ENCODE measurements at regions not wholly inside any gene's neighbourhood (a gene's known extent, or its start where the extent isn't known, plus 50 kb on each side); places are given as distances from the start of the nearest gene placed in this dataset.

DNA sequence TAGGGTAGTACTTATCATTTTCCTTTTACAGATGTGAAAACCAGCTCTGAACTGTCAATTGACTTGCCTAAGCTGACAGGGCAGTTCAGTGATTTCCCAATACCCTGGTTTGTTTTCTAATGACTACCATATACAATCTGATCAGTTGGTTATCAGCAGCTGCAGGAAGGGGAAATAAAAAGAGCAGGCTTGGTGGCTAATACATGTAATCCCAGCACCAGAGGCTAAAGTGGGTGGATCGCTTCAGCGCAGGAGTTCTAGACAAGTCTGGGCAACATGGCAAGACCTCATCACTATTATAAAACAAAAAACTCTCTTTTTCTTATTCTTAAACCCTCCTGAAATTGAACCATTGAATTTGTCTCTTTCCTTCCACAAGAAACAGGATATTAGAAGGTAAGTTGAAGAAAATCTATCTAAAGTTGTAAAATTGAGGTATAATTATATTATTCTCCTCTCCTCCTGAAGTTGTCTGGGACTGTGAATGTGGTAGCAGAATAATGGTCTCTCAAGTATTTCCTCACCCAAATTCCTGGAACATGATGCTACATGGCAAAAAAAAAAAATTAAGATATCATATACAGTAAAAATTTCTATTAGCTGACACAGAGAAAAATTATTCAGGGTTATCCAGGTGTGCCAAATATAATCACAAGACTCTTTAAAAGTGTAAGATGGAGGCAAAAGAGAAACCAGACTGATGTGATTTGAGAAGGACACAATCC, 1441.6 kb downstream of the SUCLG1 start:
- H3K4me3 Mint-ChIP-seq, result no peak overlapping the region
- H3K4me1 Mint-ChIP-seq, result no peaks in the 10 kb centered on the region
- no peaks in the 10 kb centered on the region for H3K9me3 ChIP-seq (ENCODE audit: control insufficient read depth, low read length, poor library complexity, severe bottlenecking)
- no peaks in the 10 kb centered on the region for H3K27me3 Mint-ChIP-seq
- H3K36me3 Mint-ChIP-seq (ENCODE audit: low read depth), result no peaks in the 10 kb centered on the region
- ATAC-seq (no peak), DNase-seq (no peak)
- H3K27ac Mint-ChIP-seq, result no peak overlapping the region

DNA sequence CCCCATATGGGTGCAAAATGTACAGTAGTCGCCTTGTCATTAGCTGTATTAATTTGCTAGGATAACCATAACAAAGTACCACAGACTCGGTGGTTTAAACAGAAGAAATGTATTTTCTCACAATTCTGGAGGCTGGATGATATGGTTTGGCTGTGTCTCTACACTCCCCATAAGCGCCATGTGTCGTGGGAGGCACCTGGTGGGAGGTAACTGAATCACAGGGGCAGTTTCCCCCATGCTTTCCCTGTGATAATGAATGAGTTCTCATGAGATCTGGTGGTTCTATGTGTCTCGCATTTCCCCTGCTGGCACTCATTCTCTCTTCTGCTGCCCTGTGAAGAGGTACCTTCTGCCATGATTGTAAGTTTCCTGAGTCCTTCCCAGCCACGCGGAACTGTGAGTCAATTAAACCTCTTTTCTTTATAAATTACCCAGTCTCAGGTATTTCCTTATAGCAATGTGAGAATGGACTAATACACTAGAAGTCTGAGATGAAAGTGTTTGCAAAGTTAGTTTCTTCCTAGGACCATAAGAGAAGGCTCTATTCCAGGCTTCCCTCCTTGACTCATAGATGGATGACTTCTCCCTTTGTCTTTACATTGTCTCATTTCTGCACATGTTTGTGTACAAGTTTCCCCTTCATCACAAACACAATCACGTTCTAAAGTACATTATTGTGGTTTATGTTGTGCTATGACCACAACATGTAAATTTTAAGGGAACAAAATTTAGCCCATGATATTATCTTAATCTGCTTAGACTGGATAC, 1442.6 kb downstream of the SUCLG1 start:
- Mint-ChIP-seq H3K4me1 (no peaks in the 10 kb centered on the region), H3K4me3 (no peak overlapping the region), H3K36me3 (ENCODE audit: low read depth) (no peaks in the 10 kb centered on the region), H3K27ac (no peak overlapping the region), H3K27me3 (no peaks in the 10 kb centered on the region)
- DNase-seq, result no peak
- H3K9me3 ChIP-seq (ENCODE audit: control insufficient read depth, low read length, poor library complexity, severe bottlenecking), result no peaks in the 10 kb centered on the region
- no peak for ATAC-seq

DNA sequence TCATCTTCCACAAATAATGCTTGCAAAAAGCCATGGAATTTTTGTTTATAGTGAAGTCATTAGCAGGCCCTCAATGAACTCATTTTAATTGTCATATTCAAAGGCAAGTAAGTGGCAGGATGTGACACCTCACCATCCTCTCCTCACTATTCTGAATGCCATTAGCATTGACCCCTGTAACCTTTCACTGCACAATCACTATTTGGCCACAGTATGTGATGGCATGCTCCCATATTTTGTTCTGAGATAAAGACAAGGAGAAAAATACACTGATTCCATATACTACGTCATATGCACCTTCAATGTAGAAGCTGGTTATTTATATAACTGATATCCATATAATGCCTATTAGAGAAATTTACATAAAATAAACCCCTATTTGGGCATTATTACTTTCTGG, 1443.2 kb downstream of the SUCLG1 start:
- H3K4me3 Mint-ChIP-seq, result no peak overlapping the region
- H3K27ac Mint-ChIP-seq, result no peak overlapping the region
- DNase-seq (no peak), ATAC-seq (no peak)
- H3K36me3 Mint-ChIP-seq (ENCODE audit: low read depth), result no peaks in the 10 kb centered on the region
- H3K9me3 ChIP-seq (ENCODE audit: control insufficient read depth, low read length, poor library complexity, severe bottlenecking), result no peaks in the 10 kb centered on the region
- H3K27me3 Mint-ChIP-seq, result no peaks in the 10 kb centered on the region
- no peaks in the 10 kb centered on the region for H3K4me1 Mint-ChIP-seq

DNA sequence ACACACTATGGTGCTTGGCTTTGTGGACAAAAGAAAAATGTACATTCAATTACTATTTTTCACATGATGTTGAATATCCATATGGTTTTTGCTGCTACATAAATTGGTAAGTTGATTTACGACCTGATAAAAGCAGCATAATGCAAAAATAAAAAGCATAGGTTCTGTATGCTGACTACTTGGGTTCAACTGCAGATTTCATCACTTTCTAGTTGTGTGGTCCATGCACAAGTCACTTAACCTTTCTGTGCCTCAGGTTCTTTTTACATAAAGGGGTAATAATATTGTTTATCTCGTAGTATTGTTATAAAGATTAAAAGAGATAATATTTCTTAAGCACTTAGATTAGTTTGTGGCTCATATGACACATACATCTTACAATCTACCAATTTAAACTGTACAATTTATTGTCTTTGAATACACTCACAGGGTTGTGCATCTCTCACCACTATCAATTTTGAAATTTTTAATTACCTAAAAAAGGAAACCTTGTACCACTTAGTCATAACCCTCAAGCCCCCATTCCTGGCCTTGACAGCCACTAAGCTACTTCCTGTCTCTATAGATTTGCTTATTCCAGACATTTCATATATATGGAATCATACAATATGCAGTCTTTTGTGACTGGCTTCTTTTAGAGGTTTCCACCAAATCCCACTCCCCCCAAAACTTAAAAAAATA, 1443.9 kb downstream of the SUCLG1 start:
- ATAC-seq, result no peak
- no peak for DNase-seq
- no peaks in the 10 kb centered on the region for H3K9me3 ChIP-seq (ENCODE audit: control insufficient read depth, low read length, poor library complexity, severe bottlenecking)
- H3K4me1 Mint-ChIP-seq, result no peaks in the 10 kb centered on the region
- no peak overlapping the region for H3K4me3 Mint-ChIP-seq
- no peaks in the 10 kb centered on the region for H3K36me3 Mint-ChIP-seq (ENCODE audit: low read depth)
- H3K27ac Mint-ChIP-seq, result no peak overlapping the region
- no peaks in the 10 kb centered on the region for H3K27me3 Mint-ChIP-seq

DNA sequence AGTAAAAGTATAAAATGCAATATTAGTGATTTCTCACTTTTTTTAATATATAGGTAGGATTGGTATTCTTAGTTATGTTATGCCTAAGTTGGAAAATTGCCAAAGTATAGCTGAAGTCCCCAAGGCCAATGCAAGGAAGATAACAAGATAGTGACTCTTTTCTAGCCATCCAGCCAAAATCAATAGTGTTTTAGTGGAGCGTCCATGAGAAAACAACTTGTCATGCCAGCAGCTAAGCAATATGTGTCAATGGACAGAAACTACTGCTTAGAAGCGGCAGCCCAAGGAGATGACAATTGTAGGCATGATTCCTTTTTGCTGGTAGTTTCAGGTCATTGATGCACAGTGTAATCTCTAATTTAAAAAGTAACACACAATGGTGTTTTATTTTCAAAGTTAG, 1444.6 kb downstream of the SUCLG1 start:
- Mint-ChIP-seq H3K4me3 (no peak overlapping the region), H3K27ac (no peak overlapping the region), H3K4me1 (no peaks in the 10 kb centered on the region), H3K36me3 (ENCODE audit: low read depth) (no peaks in the 10 kb centered on the region), H3K27me3 (no peaks in the 10 kb centered on the region)
- H3K9me3 ChIP-seq (ENCODE audit: control insufficient read depth, low read length, poor library complexity, severe bottlenecking), result no peaks in the 10 kb centered on the region
- DNase-seq (no peak), ATAC-seq (no peak)

DNA sequence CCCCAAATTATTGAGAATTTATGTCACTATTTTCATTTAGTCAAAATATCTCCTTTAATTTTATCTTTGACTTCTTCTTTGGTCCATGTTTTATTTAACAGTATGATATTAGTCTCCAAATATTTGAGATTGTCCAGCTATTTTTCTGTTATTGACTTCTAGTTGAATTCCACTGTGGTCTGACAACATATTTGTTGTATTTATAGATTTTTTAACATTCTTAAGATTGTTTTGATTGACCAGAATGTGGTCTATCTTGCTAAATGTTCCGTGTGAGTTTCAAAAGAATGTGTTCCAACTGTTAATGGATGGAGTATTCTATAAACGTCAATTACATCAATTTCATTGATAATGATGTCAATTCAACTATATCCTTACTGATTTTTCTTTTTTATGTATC, 1452.1 kb downstream of the SUCLG1 start:
- DNase-seq (no peak), ATAC-seq (no peak)
- no peaks in the 10 kb centered on the region for H3K4me1 Mint-ChIP-seq

DNA sequence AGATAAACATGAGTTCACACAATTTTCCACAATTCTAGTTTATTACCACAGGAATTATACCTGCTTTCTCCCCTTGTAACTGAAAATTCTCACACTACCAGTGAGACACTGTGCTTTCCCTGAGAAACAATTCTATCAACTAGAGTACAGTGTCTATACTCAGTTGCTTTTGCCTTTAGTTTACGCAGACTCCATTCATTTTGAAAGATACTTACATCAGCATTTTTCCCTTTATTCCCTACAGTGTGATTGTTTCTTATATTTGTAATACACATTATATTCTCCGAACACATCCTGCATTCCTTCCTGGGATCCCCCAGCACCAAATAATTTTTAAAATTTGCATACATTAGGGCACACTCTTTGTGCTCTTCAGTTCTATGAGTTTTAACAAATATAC, 1455.5 kb downstream of the SUCLG1 start:
- Mint-ChIP-seq H3K27ac (no peak overlapping the region), H3K4me1 (no peaks in the 10 kb centered on the region), H3K27me3 (no peaks in the 10 kb centered on the region), H3K4me3 (no peak overlapping the region), H3K36me3 (ENCODE audit: low read depth) (no peaks in the 10 kb centered on the region)
- no peak for DNase-seq
- H3K9me3 ChIP-seq (ENCODE audit: control insufficient read depth, low read length, poor library complexity, severe bottlenecking), result no peaks in the 10 kb centered on the region
- ATAC-seq, result no peak

More for the DNA sequence above, 1452.1 kb downstream of the SUCLG1 start:
- H3K9me3 ChIP-seq (ENCODE audit: control insufficient read depth, low read length, poor library complexity, severe bottlenecking), result no peaks in the 10 kb centered on the region
- H3K27me3 Mint-ChIP-seq, result no peaks in the 10 kb centered on the region
- no peak overlapping the region for H3K4me3 Mint-ChIP-seq
- H3K27ac Mint-ChIP-seq, result no peak overlapping the region
- no peaks in the 10 kb centered on the region for H3K36me3 Mint-ChIP-seq (ENCODE audit: low read depth)

DNA sequence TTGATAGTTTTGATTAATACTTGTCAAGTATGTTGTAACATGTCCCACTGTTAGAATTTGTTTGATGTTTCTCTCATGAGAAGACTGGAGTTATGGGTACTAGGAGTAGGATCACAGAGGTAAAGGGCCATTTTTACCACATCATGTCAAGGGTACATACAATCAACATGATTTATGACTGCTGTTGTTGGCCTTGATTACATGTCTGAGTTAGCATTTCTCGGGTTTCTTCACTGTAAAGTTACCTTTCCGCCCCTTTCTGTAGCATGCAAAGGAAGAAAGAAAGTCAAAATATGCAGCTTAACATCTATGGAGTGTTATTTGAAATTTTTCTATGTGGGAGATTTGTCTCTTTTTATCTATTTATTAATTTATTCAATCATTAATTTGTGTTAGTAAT, 1456.4 kb downstream of the SUCLG1 start:
- H3K36me3 Mint-ChIP-seq (ENCODE audit: low read depth), result no peaks in the 10 kb centered on the region
- no peak overlapping the region for H3K27ac Mint-ChIP-seq
- H3K27me3 Mint-ChIP-seq, result no peaks in the 10 kb centered on the region
- H3K4me3 Mint-ChIP-seq, result no peak overlapping the region
- ATAC-seq (no peak), DNase-seq (no peak)
- H3K4me1 Mint-ChIP-seq, result no peaks in the 10 kb centered on the region
- no peaks in the 10 kb centered on the region for H3K9me3 ChIP-seq (ENCODE audit: control insufficient read depth, low read length, poor library complexity, severe bottlenecking)

DNA sequence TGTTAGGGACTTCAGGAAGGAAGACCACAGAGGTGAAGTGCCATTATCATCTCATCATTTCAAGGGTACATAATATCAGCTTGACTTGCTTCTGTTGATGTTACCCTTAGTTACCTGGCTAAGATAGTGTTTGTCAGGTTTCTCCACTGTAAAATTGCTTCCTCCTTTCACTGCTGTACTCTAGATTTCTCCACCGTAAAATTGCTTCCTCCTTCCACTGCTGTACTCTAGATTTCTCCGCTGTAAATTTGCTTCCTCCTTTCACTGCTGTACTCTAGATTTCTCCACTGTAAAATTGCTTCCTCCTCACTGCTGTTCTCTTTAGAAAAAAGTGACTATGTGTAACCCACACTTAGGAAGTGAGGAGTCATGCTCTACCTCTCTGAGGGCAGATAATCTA, 1460.3 kb downstream of the SUCLG1 start:
- Mint-ChIP-seq H3K4me1 (no peaks in the 10 kb centered on the region), H3K27me3 (no peaks in the 10 kb centered on the region), H3K36me3 (ENCODE audit: low read depth) (no peaks in the 10 kb centered on the region), H3K4me3 (no peak overlapping the region), H3K27ac (no peak overlapping the region)
- DNase-seq, result no peak
- no peaks in the 10 kb centered on the region for H3K9me3 ChIP-seq (ENCODE audit: control insufficient read depth, low read length, poor library complexity, severe bottlenecking)
- ATAC-seq, result no peak

DNA sequence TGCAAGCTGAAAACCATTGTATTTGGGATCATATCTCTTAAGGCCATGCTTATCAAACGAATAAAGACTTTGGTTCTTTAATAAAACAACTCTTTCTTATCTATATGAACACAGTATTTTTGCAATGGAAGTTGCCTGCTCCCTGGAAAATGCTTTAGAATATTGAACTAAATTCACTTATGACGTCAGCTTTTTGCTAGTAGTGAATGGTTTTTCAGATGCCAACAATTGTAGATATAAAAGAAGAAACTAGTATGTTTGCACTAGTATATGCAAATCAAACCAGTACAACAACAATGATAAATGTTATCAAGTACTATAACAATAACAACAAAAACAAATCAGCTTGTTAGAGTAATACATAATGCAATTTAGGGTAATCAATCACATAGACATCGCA, 1462.9 kb downstream of the SUCLG1 start:
- ATAC-seq, result no peak
- H3K9me3 ChIP-seq (ENCODE audit: control insufficient read depth, low read length, poor library complexity, severe bottlenecking), result no peaks in the 10 kb centered on the region
- Mint-ChIP-seq H3K27me3 (no peaks in the 10 kb centered on the region), H3K27ac (no peak overlapping the region), H3K4me3 (no peak overlapping the region), H3K36me3 (ENCODE audit: low read depth) (no peaks in the 10 kb centered on the region), H3K4me1 (no peaks in the 10 kb centered on the region)
- DNase-seq, result no peak

DNA sequence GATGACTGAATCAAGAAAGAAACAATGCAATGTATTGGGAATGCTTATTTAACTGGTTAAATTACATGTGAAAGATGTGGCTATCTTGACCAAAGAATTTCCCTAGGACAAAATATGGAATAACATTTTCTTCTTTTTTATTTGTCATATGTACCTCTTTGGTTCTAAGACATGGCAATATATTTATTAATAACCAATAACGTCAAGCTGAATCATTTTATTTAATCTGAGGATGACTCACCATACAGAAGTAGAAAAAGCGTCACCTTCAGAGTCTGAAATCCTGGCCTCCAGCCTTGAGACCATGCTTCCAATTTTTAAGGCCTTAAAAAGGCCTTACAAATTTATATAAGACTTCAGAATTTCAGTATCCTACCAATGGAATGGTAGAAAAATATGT, 1464.9 kb downstream of the SUCLG1 start:
- Mint-ChIP-seq H3K27ac (no peak overlapping the region), H3K36me3 (ENCODE audit: low read depth) (no peaks in the 10 kb centered on the region), H3K4me1 (no peaks in the 10 kb centered on the region), H3K27me3 (no peaks in the 10 kb centered on the region), H3K4me3 (no peak overlapping the region)
- ATAC-seq, result no peak
- no peaks in the 10 kb centered on the region for H3K9me3 ChIP-seq (ENCODE audit: control insufficient read depth, low read length, poor library complexity, severe bottlenecking)
- no peak for DNase-seq

DNA sequence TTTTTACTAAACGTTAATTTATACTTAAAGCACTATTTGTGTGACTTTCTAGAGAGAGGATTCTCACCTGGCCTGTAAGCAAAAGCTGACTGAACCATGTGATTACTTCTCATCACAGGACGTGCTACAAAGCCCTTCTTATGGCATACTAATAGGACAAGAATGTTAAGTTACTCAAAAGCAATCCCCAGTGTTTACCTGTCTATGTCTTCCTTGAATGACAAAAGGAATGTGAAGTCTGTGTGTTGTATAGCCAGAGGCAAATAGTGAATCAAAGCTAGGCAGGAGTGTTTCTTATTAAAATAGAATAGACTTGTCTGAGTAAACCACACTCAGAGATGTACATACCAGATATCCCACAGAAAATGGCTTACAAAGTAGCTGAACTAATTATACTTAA, 1465.5 kb downstream of the SUCLG1 start:
- H3K4me1 Mint-ChIP-seq, result no peaks in the 10 kb centered on the region
- no peaks in the 10 kb centered on the region for H3K36me3 Mint-ChIP-seq (ENCODE audit: low read depth)

DNA sequence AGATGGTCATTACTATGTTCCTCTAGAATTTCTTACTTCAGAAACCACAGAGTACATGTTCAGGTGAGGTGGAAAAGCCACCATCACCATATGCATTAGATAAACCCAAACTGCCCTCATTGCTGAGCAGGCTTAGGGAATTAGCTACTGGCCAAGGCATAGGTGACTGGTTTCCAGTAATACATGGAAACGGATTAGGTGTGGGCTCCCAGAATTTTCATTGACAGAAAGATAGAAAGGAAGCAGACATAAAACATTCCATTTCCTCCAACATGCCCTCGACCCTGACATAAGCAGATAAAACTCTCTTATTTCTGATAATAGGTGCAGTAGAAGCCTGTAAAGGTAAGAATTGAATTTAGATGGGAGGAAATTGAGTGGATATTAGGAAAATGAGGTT, 1466.1 kb downstream of the SUCLG1 start:
- H3K27ac Mint-ChIP-seq, result no peak overlapping the region
- no peak overlapping the region for H3K4me3 Mint-ChIP-seq
- no peaks in the 10 kb centered on the region for H3K27me3 Mint-ChIP-seq
- DNase-seq (no peak), ATAC-seq (no peak)
- H3K4me1 Mint-ChIP-seq, result no peaks in the 10 kb centered on the region
- H3K36me3 Mint-ChIP-seq (ENCODE audit: low read depth), result no peaks in the 10 kb centered on the region
- H3K9me3 ChIP-seq (ENCODE audit: control insufficient read depth, low read length, poor library complexity, severe bottlenecking), result no peaks in the 10 kb centered on the region

More for the DNA sequence above, 1465.5 kb downstream of the SUCLG1 start:
- H3K9me3 ChIP-seq (ENCODE audit: control insufficient read depth, low read length, poor library complexity, severe bottlenecking), result no peaks in the 10 kb centered on the region
- no peak overlapping the region for H3K4me3 Mint-ChIP-seq
- no peak for DNase-seq
- no peak for ATAC-seq
- H3K27ac Mint-ChIP-seq, result no peak overlapping the region
- no peaks in the 10 kb centered on the region for H3K27me3 Mint-ChIP-seq
